Ovary (tissue), 7 donors: ENCODE measurements at regions not wholly inside any gene's neighbourhood (a gene's known extent, or its start where the extent isn't known, plus 50 kb on each side); places are given as distances from the start of the nearest gene placed in this dataset.

Experiments used
- DNase-seq, 5 donors: peaks; one replicate each; pipeline ENCODE4 v3.0.0-alpha.2; 2019 to 2020
- H3K27ac ChIP-seq, 2 donors: fragments of 200-600 bp; one replicate each; pipeline versions ENCODE4 v1.5.1 to v1.8.0; 2019 to 2022
- H3K27me3 ChIP-seq: fragments of 200-600 bp; one replicate; pipeline ENCODE4 v1.8.0; 2022
- H3K36me3 ChIP-seq: fragments of 200-600 bp; sonication (generic); one replicate; pipeline ENCODE4 v1.5.1; 2019
- H3K4me1 ChIP-seq: one replicate; pipeline ENCODE4 v1.8.1; 2013; ENCODE audit warnings: mild to moderate bottlenecking, moderate library complexity; ENCODE audit not compliant: insufficient read depth
- H3K4me3 ChIP-seq: fragments of 200-600 bp; sonication (generic); one replicate; pipeline ENCODE4 v1.5.1; 2017
- H3K9me3 ChIP-seq, 2 donors: fragments of 200-600 bp in 1 of 2; sonication (generic) in 1 of 2; one replicate each; pipeline versions ENCODE4 v1.5.1 to v1.8.1; 2013 to 2019; ENCODE audit warnings: mild to moderate bottlenecking in 1 of 2, moderate library complexity in 1 of 2
- EP300 ChIP-seq: sonication (generic); formaldehyde crosslinking; IDR thresholded peaks from one replicate; pipeline ENCODE4 v1.6.1; 2017; ENCODE audit warnings: antibody characterized with exemption
- POLR2A ChIP-seq: fragments of 450-650 bp; IDR thresholded peaks from one replicate; pipeline ENCODE4 v1.6.1; 2017; ENCODE audit warnings: antibody characterized with exemption, mild to moderate bottlenecking, moderate library complexity
- WGBS, 3 donors: extraction: QIAGEN DNeasy Blood & Tissue Kit in 1 of 3; methylation state at CpG; one replicate each; pipeline versions ENCODE4 v1.1.5 to v1.1.7; 2013 to 2017; 5-methylcytosine and 5-hydroxymethylcytosine counted together
- intact Hi-C, 4 donors: fragments of 100-400 bp; cut with DNase I; formaldehyde crosslinking; loops; one replicate each; pipeline versions ENCODE4 v1.11.0 to v1.15.1; 2022 to 2023
- TF ChIP-seq, protein P1 (sequence below), 3 donors: fragments of 450-650 bp in 2 of 3; fragments of 200-600 bp in 1 of 3; IDR thresholded peaks; one replicate each; pipeline versions ENCODE4 v1.5.1 to v1.8.0; 2016 to 2022; ENCODE audit warnings: antibody characterized with exemption in 3 of 3, mild to moderate bottlenecking in 1 of 3
- donor health status: DM: no; HTN: no; CAD: no; lungs with moderate emphysema.
- donor health status: DM: no; HTN: no; CAD: no.
- donor health status: Bipolar disorder and iron deficiency.
- donor health status: DM: no; HTN: no; CAD: no.
- donor health status: DM: yes; HTN: yes; CAD: no.

DNA sequence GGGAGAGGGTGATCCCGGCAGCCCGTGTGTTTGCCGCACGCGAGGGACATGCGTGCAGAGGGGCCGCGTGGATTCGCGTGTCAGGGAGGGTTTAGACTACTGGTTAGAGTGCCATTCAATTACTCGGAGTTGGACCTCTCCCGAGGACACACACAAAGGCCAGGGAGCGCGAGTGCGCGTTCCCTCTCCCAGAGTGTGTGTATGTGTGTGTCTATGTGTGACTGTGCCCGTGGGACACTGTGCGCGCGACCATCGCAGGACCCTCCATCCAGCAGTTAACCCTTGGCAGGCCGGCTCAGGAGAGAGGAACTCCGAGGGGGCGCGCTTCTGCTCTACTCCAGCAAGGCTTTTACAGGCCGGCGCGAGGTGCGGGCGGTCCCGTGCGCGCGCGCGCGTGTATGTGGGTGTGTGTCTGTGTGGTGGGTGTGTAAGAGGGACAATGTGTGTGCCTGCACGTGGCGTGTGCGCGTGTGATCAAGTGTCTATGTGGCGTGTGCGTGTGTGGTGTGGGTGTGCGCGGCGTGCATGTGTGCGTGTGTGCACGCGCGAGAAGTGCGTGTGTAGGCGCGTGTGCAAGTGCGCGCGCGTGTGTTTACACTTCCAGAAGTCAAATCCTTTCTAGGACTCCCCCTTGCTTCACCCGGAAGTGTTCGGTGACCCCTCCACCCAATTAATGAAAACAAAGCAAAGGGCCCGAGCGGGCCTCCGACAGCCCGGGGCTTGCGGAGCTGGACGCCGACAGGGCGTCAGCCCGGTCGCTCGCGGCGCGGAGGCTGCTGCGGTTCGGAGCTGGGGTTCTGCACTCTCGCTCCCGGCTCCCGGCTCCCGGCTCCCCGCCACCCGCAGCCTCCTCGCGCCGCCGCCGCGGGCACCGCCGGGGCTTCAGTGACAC, 75.3 kb upstream of the TBCA start:
- intact Hi-C loops, result no loop called here
- Histone ChIP-seq H3K9me3 (no peaks in the 10 kb centered on the region), H3K27ac (no peak overlapping the region), H3K4me3 (peak overlapping the region; percentile 44), H3K4me1 (peaks cover 4% of the 10 kb centered on the region), H3K27me3 (no peaks in the 10 kb centered on the region), H3K36me3 (no peaks in the 10 kb centered on the region)
- DNase-seq, result peak; percentile 22 to 63 (median 33)
- WGBS, 3 donors, result 15 to 23% (median 18%) methylated on average over 77 to 89 of the region's 89 CpGs
- TF ChIP-seq EP300 (no peak), POLR2A (no peak)
- TF ChIP-seq, protein P1, sequence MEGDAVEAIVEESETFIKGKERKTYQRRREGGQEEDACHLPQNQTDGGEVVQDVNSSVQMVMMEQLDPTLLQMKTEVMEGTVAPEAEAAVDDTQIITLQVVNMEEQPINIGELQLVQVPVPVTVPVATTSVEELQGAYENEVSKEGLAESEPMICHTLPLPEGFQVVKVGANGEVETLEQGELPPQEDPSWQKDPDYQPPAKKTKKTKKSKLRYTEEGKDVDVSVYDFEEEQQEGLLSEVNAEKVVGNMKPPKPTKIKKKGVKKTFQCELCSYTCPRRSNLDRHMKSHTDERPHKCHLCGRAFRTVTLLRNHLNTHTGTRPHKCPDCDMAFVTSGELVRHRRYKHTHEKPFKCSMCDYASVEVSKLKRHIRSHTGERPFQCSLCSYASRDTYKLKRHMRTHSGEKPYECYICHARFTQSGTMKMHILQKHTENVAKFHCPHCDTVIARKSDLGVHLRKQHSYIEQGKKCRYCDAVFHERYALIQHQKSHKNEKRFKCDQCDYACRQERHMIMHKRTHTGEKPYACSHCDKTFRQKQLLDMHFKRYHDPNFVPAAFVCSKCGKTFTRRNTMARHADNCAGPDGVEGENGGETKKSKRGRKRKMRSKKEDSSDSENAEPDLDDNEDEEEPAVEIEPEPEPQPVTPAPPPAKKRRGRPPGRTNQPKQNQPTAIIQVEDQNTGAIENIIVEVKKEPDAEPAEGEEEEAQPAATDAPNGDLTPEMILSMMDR (IDR thresholded peaks at IDR 0.05), result no peak

DNA sequence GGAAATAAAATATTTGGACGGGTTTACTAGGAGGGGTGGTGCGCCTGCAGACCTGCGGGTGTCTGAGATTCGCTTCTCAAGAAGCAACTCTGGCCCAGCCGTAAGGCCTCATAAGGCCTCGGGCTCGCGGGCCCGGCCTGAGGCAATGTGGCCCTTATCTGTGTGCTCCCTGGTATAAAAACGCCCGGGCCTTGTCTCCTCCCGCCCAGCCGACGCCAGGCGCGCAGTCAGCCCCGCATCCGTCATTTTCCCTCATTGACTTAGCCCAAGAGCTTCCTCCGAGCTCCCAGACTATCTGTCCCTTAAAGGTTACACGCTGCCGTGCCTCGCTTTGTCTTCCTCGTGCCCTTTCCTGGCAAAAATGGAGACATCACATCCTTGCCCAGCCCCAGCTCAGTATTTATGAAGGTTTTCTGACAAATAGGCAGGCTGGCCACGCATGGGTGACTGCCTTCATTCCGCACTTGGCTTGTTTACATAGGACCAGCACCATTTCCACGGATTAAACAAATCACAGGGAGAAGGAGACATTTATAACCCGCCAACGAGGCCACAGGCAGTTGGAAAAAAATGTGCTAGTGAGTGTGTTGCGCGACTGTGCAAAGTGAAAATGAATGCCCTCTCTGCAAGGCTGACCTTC, 74.5 kb upstream of the TBCA start:
- intact Hi-C loops, result no loop called here
- Histone ChIP-seq H3K9me3 (no peaks in the 10 kb centered on the region), H3K36me3 (no peaks in the 10 kb centered on the region), H3K4me1 (peaks cover 4% of the 10 kb centered on the region), H3K4me3 (no peak overlapping the region), H3K27ac (no peak overlapping the region), H3K27me3 (no peaks in the 10 kb centered on the region)
- 89 to 92% (median 90%) methylated on average over 30 of the region's 30 CpGs for WGBS, 3 donors
- TF ChIP-seq, protein P1 (IDR thresholded peaks at IDR 0.05), result no peak
- TF ChIP-seq EP300 (no peak), POLR2A (no peak)
- no peak for DNase-seq

DNA sequence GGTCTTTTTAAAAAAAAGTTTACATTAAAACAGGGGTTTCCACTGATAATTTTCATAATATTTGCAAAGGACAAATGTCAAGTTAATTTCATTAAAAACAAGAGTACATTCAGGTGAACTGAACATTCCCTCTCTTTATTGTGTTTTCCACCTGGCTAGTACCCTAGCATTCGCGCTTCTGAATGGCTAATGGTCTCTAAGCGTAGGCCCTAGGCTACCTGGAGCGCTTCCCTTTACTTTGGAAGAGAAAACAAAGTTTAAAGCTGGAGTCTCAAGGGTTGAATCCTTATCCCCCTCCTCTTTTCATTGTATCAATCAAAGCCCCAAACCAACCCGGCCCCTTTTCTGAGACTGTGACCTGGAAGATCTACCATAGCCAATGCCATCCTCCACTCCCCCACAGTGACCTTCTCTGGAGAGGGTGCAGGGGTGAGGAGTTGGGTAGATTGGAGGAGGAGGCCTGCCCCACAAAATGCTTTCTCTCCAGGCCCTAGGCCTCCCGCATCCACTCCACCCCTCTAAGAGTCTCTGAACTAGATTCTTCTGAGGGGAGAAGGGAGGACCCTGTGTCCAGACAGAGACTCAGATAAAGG, 73.3 kb upstream of the TBCA start:
- H3K4me3 ChIP-seq, result no peak overlapping the region
- no peaks in the 10 kb centered on the region for H3K27me3 ChIP-seq
- 91 to 95% (median 95%) methylated on average over 6 of the region's 6 CpGs for WGBS, 3 donors
- intact Hi-C loops, result no loop called here
- TF ChIP-seq, protein P1 (IDR thresholded peaks at IDR 0.05), result no peak
- no peak for TF ChIP-seq EP300
- no peaks in the 10 kb centered on the region for H3K9me3 ChIP-seq
- no peaks in the 10 kb centered on the region for H3K36me3 ChIP-seq
- peaks cover 4% of the 10 kb centered on the region for H3K4me1 ChIP-seq
- no peak overlapping the region for H3K27ac ChIP-seq
- no peak for DNase-seq

DNA sequence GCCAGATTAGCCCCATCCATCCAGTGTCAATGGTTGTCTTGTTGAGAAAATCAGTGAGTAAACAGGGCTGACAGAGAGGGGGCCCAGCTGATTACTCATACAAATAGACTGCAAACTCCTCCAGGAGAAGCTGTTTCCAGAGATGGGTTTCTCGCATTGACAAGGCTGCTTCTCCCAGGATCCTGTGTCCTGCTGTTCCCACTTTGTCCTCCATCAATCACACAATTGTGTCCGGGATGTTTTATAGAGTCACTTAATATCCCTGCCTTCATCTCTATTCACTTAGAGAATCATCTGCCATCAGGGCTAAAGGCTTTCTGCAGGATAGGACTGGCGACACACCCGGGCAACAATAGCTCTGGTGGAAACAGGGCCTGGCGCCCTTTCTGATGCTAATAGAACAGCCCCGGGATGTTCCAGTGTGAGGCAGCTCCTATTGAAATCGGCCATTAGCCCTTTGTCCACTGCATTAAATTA, 71.7 kb upstream of the TBCA start:
- Histone ChIP-seq H3K27me3 (no peaks in the 10 kb centered on the region), H3K27ac (no peak overlapping the region), H3K9me3 (no peaks in the 10 kb centered on the region), H3K4me1 (peaks cover 4% of the 10 kb centered on the region), H3K36me3 (no peaks in the 10 kb centered on the region), H3K4me3 (no peak overlapping the region)
- 89 to 95% (median 93%) methylated on average over 7 of the region's 7 CpGs for WGBS, 3 donors
- no peak for DNase-seq
- intact Hi-C loops, result no loop called here
- TF ChIP-seq, protein P1 (IDR thresholded peaks at IDR 0.05), result no peak
- no peak for TF ChIP-seq POLR2A
- no peak for TF ChIP-seq EP300
